Large intestine (tissue), 3 donors: ENCODE measurements at regions not wholly inside any gene's neighbourhood (a gene's known extent, or its start where the extent isn't known, plus 50 kb on each side); places are given as distances from the start of the nearest gene placed in this dataset.

Source experiments
- DNase-seq, 2 donors: peaks; one replicate each; pipeline versions ENCODE4 v3.0.0 to v3.0.0-alpha.2; 2013
- H3K27ac ChIP-seq: one replicate; pipeline ENCODE4 v1.5.1; 2013; ENCODE audit warnings: low read length
- H3K27me3 ChIP-seq: 2 replicates; pipeline ENCODE4 v1.6.1; 2013; ENCODE audit warnings: low read length; ENCODE audit not compliant: control insufficient read depth, insufficient read depth
- H3K36me3 ChIP-seq: 2 replicates; pipeline ENCODE4 v1.6.1; 2013; ENCODE audit warnings: low read length; ENCODE audit not compliant: control insufficient read depth, insufficient read depth
- H3K4me1 ChIP-seq: one replicate; pipeline ENCODE4 v1.6.1; 2013; ENCODE audit warnings: low read length; ENCODE audit not compliant: control insufficient read depth, insufficient read depth
- H3K4me3 ChIP-seq: one replicate; pipeline ENCODE4 v1.5.1; 2013; ENCODE audit warnings: low read length
- H3K9me3 ChIP-seq: one replicate; pipeline ENCODE4 v1.6.1; 2013; ENCODE audit warnings: mild to moderate bottlenecking, low read depth, low read length, moderate library complexity; ENCODE audit not compliant: control insufficient read depth
- WGBS: methylation state at CpG from one replicate; pipeline ENCODE4 v1.1.5; 2013; ENCODE audit warnings: low lambda C conversion rate; ENCODE audit not compliant: insufficient coverage; 5-methylcytosine and 5-hydroxymethylcytosine counted together

GRCh38 chr2:212929971-212930370 is 221.4 kb downstream of the IKZF2 start:
- Histone ChIP-seq H3K4me3 (no peak overlapping the region), H3K27ac (no peak overlapping the region), H3K9me3 (no peaks in the 10 kb centered on the region), H3K36me3 (no peaks in the 10 kb centered on the region), H3K4me1 (no peaks in the 10 kb centered on the region), H3K27me3 (no peaks in the 10 kb centered on the region)
- no peak for DNase-seq
- WGBS, result no CpG with 5 or more reads among the region's 3 CpGs

GRCh38 chr2:212929116-212929515 is 222.3 kb downstream of the IKZF2 start:
- H3K27me3 ChIP-seq, result no peaks in the 10 kb centered on the region
- H3K4me1 ChIP-seq, result no peaks in the 10 kb centered on the region
- no peaks in the 10 kb centered on the region for H3K9me3 ChIP-seq
- H3K36me3 ChIP-seq, result no peaks in the 10 kb centered on the region
- WGBS, result no CpG with 5 or more reads among the region's 2 CpGs
- no peak overlapping the region for H3K4me3 ChIP-seq
- H3K27ac ChIP-seq, result no peak overlapping the region
- DNase-seq, result no peak

GRCh38 chr2:212928681-212929080 is 222.7 kb downstream of the IKZF2 start:
- no peaks in the 10 kb centered on the region for H3K36me3 ChIP-seq
- no peaks in the 10 kb centered on the region for H3K27me3 ChIP-seq
- H3K9me3 ChIP-seq, result no peaks in the 10 kb centered on the region
- H3K4me3 ChIP-seq, result no peak overlapping the region
- H3K4me1 ChIP-seq, result no peaks in the 10 kb centered on the region
- WGBS, result 100% methylated on average over 3 of the region's 4 CpGs
- no peak for DNase-seq
- H3K27ac ChIP-seq, result no peak overlapping the region

- no peaks in the 10 kb centered on the region for H3K36me3 ChIP-seq
- H3K4me3 ChIP-seq, result no peak overlapping the region
- H3K27ac ChIP-seq, result no peak overlapping the region
- no peaks in the 10 kb centered on the region for H3K4me1 ChIP-seq
- H3K27me3 ChIP-seq, result no peaks in the 10 kb centered on the region
- WGBS, result no CpG with 5 or more reads among the region's 4 CpGs
- DNase-seq, result no peak
- H3K9me3 ChIP-seq, result no peaks in the 10 kb centered on the region
Measured at GRCh38 chr2:212926940-212927339, 224.5 kb downstream of the IKZF2 start.

GRCh38 chr2:212923393-212923792 is 228.0 kb downstream of the IKZF2 start:
- Histone ChIP-seq H3K4me1 (no peaks in the 10 kb centered on the region), H3K27me3 (no peaks in the 10 kb centered on the region), H3K4me3 (no peak overlapping the region), H3K36me3 (no peaks in the 10 kb centered on the region), H3K27ac (no peak overlapping the region), H3K9me3 (no peaks in the 10 kb centered on the region)
- no CpG with 5 or more reads among the region's 1 CpG for WGBS
- no peak for DNase-seq

GRCh38 chr2:212922701-212923100 is 228.7 kb downstream of the IKZF2 start:
- Histone ChIP-seq H3K9me3 (no peaks in the 10 kb centered on the region), H3K36me3 (no peaks in the 10 kb centered on the region), H3K27ac (no peak overlapping the region), H3K4me1 (no peaks in the 10 kb centered on the region), H3K4me3 (no peak overlapping the region), H3K27me3 (no peaks in the 10 kb centered on the region)
- no peak for DNase-seq
- WGBS, result no CpG with 5 or more reads among the region's 2 CpGs

GRCh38 chr2:212921711-212922110 is 229.7 kb downstream of the IKZF2 start:
- no peaks in the 10 kb centered on the region for H3K4me1 ChIP-seq
- no peak overlapping the region for H3K27ac ChIP-seq
- no peaks in the 10 kb centered on the region for H3K27me3 ChIP-seq
- DNase-seq, result no peak
- no peak overlapping the region for H3K4me3 ChIP-seq
- no peaks in the 10 kb centered on the region for H3K36me3 ChIP-seq
- no peaks in the 10 kb centered on the region for H3K9me3 ChIP-seq

- DNase-seq, result no peak
- WGBS, result no CpG with 5 or more reads among the region's 3 CpGs
Measured at GRCh38 chr2:212921061-212921460, 230.4 kb downstream of the IKZF2 start.

GRCh38 chr2:212919238-212919637 is 232.2 kb downstream of the IKZF2 start:
- no peaks in the 10 kb centered on the region for H3K27me3 ChIP-seq
- H3K36me3 ChIP-seq, result no peaks in the 10 kb centered on the region
- WGBS, result 100% methylated on average over 1 of the region's 2 CpGs
- no peak overlapping the region for H3K27ac ChIP-seq
- DNase-seq, result no peak
- H3K4me1 ChIP-seq, result no peaks in the 10 kb centered on the region
- no peaks in the 10 kb centered on the region for H3K9me3 ChIP-seq
- H3K4me3 ChIP-seq, result no peak overlapping the region

More at GRCh38 chr2:212921061-212921460, 230.4 kb downstream of the IKZF2 start:
- H3K4me1 ChIP-seq, result no peaks in the 10 kb centered on the region
- no peaks in the 10 kb centered on the region for H3K9me3 ChIP-seq
- no peaks in the 10 kb centered on the region for H3K36me3 ChIP-seq
- no peak overlapping the region for H3K27ac ChIP-seq
- H3K4me3 ChIP-seq, result no peak overlapping the region
- no peaks in the 10 kb centered on the region for H3K27me3 ChIP-seq

GRCh38 chr2:212918336-212918735 is 233.1 kb downstream of the IKZF2 start:
- Histone ChIP-seq H3K27me3 (no peaks in the 10 kb centered on the region), H3K4me3 (no peak overlapping the region), H3K4me1 (no peaks in the 10 kb centered on the region), H3K9me3 (no peaks in the 10 kb centered on the region), H3K27ac (no peak overlapping the region), H3K36me3 (no peaks in the 10 kb centered on the region)
- no peak for DNase-seq

- Histone ChIP-seq H3K27ac (no peak overlapping the region), H3K36me3 (no peaks in the 10 kb centered on the region), H3K9me3 (no peaks in the 10 kb centered on the region), H3K27me3 (no peaks in the 10 kb centered on the region), H3K4me3 (no peak overlapping the region), H3K4me1 (no peaks in the 10 kb centered on the region)
- WGBS, result no CpG with 5 or more reads among the region's 4 CpGs
- DNase-seq, result no peak
Measured at GRCh38 chr2:212915121-212915782, 236.2 kb downstream of the IKZF2 start.
